ENCODE measurements at regions not wholly inside any gene's neighbourhood (a gene's known extent, or its start where the extent isn't known, plus 50 kb on each side); places are given as distances from the start of the nearest gene placed in this dataset.
A peak's percentile ranks its signal among the peaks of the same experiment; 100 is the strongest.

DNA sequence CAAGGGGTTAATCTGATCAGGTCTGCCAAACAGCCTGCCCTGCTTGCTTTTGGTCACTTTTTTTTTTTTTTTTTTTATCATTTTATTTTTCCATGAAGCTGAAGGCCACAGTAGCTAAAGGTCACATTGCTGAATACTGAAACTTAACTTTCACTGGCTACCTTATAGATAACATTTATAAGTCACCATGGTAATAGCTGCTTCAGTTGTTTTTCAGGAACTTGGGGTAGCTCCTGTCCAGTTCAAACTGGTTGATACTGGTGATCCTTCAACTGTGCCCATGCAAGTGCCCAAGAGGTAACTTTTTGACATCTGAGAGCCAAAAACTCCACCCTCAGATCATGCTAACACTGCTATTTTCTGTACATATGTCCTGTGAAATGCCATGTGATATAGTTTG lies 68.3 kb upstream of the RGS7BP start:
- Mint-ChIP-seq H3K9me3 (no peaks in the 10 kb centered on the region), H3K27ac (no peak overlapping the region), H3K4me3 (no peak overlapping the region), H3K36me3 (ENCODE audit: low read depth) (no peaks in the 10 kb centered on the region), H3K27me3 (ENCODE audit: insufficient read depth) (no peaks in the 10 kb centered on the region), H3K4me1 (no peaks in the 10 kb centered on the region)
- Histone ChIP-seq H3K4me1 (ENCODE audit: control insufficient read depth, insufficient read depth, low read length) (no peaks in the 10 kb centered on the region), H3K27ac (ENCODE audit: low read depth, low read length) (no peak overlapping the region), H3K36me3 (ENCODE audit: control insufficient read depth, insufficient read depth, low read length) (no peaks in the 10 kb centered on the region), H3K4me3 (ENCODE audit: low read length) (no peak overlapping the region), H3K9ac (ENCODE audit: extremely low read depth, low read length, poor library complexity, severe bottlenecking) (no peak overlapping the region), H3K27me3 (ENCODE audit: control insufficient read depth, insufficient read depth, low read length, poor library complexity, severe bottlenecking) (no peaks in the 10 kb centered on the region), H3K9me3 (ENCODE audit: control insufficient read depth, low read length) (no peaks in the 10 kb centered on the region)
- TF ChIP-seq, protein P1, sequence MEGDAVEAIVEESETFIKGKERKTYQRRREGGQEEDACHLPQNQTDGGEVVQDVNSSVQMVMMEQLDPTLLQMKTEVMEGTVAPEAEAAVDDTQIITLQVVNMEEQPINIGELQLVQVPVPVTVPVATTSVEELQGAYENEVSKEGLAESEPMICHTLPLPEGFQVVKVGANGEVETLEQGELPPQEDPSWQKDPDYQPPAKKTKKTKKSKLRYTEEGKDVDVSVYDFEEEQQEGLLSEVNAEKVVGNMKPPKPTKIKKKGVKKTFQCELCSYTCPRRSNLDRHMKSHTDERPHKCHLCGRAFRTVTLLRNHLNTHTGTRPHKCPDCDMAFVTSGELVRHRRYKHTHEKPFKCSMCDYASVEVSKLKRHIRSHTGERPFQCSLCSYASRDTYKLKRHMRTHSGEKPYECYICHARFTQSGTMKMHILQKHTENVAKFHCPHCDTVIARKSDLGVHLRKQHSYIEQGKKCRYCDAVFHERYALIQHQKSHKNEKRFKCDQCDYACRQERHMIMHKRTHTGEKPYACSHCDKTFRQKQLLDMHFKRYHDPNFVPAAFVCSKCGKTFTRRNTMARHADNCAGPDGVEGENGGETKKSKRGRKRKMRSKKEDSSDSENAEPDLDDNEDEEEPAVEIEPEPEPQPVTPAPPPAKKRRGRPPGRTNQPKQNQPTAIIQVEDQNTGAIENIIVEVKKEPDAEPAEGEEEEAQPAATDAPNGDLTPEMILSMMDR (conservative IDR thresholded peaks at IDR 0.05): no peak
- DNase-seq: no peak

- WGBS, 2 experiments (ENCODE audit: insufficient coverage in 1 of 2, insufficient read length in 1 of 2): 72 to 87% methylated on average over 2 of the region's 2 CpGs
- peaks cover 5% of the 10 kb centered on the region for H3K4me1 Mint-ChIP-seq
- H3K36me3 Mint-ChIP-seq (ENCODE audit: low read depth): no peaks in the 10 kb centered on the region
- H3K27me3 Mint-ChIP-seq (ENCODE audit: insufficient read depth): no peaks in the 10 kb centered on the region
- no peaks in the 10 kb centered on the region for H3K9me3 Mint-ChIP-seq
- Histone ChIP-seq H3K9me3 (ENCODE audit: control insufficient read depth, low read length) (no peaks in the 10 kb centered on the region), H3K36me3 (ENCODE audit: control insufficient read depth, insufficient read depth, low read length) (no peaks in the 10 kb centered on the region), H3K27me3 (ENCODE audit: control insufficient read depth, insufficient read depth, low read length, poor library complexity, severe bottlenecking) (peaks cover 4% of the 10 kb centered on the region), H3K4me1 (ENCODE audit: control insufficient read depth, insufficient read depth, low read length) (no peaks in the 10 kb centered on the region), H3K9ac (ENCODE audit: extremely low read depth, low read length, poor library complexity, severe bottlenecking) (no peak overlapping the region), H3K4me3 (ENCODE audit: low read length) (no peak overlapping the region), H3K27ac (ENCODE audit: low read depth, low read length) (no peak overlapping the region)
- TF ChIP-seq, protein P1 (conservative IDR thresholded peaks at IDR 0.05): peak; percentile 56
- H3K4me3 Mint-ChIP-seq: no peak overlapping the region
- no peak overlapping the region for H3K27ac Mint-ChIP-seq
- DNase-seq: no peak
These were observed 54.3 kb upstream of the RGS7BP start for GRCh38 chr5:64451551-64451950.

DNA sequence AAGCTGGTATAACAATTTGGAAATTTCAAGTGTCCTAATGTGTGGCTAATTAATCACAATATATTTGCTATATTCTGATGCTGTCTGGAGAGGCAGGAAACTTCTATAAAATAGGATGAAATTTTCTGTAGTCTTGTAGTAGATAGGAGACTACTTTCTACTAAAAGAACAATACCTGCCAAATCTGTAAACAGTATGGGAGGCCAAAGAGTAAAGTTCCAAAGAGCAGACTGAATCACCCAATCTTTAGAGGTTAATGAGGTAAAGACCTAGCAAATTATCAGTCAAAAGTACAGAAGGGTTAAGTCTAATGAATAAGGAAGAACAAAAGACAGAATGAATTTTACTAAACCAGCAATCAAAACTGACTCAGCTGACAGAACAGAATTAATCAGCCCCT lies 52.4 kb upstream of the RGS7BP start:
- no peaks in the 10 kb centered on the region for H3K9me3 Mint-ChIP-seq
- no peaks in the 10 kb centered on the region for H3K36me3 Mint-ChIP-seq (ENCODE audit: low read depth)
- no peaks in the 10 kb centered on the region for H3K9me3 ChIP-seq (ENCODE audit: control insufficient read depth, low read length)
- no peak overlapping the region for H3K4me3 ChIP-seq (ENCODE audit: low read length)
- H3K4me1 Mint-ChIP-seq: peaks cover 5% of the 10 kb centered on the region
- no peak overlapping the region for H3K27ac Mint-ChIP-seq
- no peaks in the 10 kb centered on the region for H3K36me3 ChIP-seq (ENCODE audit: control insufficient read depth, insufficient read depth, low read length)
- H3K27me3 Mint-ChIP-seq (ENCODE audit: insufficient read depth): no peaks in the 10 kb centered on the region
- no peaks in the 10 kb centered on the region for H3K4me1 ChIP-seq (ENCODE audit: control insufficient read depth, insufficient read depth, low read length)
- H3K4me3 Mint-ChIP-seq: no peak overlapping the region
- TF ChIP-seq, protein P1 (conservative IDR thresholded peaks at IDR 0.05): no peak
- no peak overlapping the region for H3K9ac ChIP-seq (ENCODE audit: extremely low read depth, low read length, poor library complexity, severe bottlenecking)
- peaks cover 4% of the 10 kb centered on the region for H3K27me3 ChIP-seq (ENCODE audit: control insufficient read depth, insufficient read depth, low read length, poor library complexity, severe bottlenecking)
- no peak for DNase-seq
- no peak overlapping the region for H3K27ac ChIP-seq (ENCODE audit: low read depth, low read length)
